ENCODE measurements at regions not wholly inside any gene's neighbourhood (a gene's known extent, or its start where the extent isn't known, plus 50 kb on each side); places are given as distances from the start of the nearest gene placed in this dataset.

GRCh38 chr3:40891186-40891585, 308.1 kb upstream of the CTNNB1 start:
- TF ChIP-seq GABPA (IDR thresholded peaks at IDR 0.05; ENCODE audit: low read depth) (no peak), CTCF (IDR thresholded peaks at IDR 0.05; ENCODE audit: insufficient read depth, low read length) (no peak), POLR2AphosphoS5 (IDR thresholded peaks at IDR 0.05; ENCODE audit: low read depth) (no peak), REST (IDR thresholded peaks at IDR 0.05; ENCODE audit: insufficient replicate concordance, low read depth) (no peak)
